HepG2 (cell line): ENCODE measurements at regions not wholly inside any gene's neighbourhood (a gene's known extent, or its start where the extent isn't known, plus 50 kb on each side); places are given as distances from the start of the nearest gene placed in this dataset.

ENCODE experiments used
- ATF5 ChIP-seq: sonication (generic); formaldehyde crosslinking; IDR thresholded peaks from 2 replicates; pipeline ENCODE4 v1.4.0; 2020; ENCODE audit warnings: mild to moderate bottlenecking, low read depth, missing genetic modification reagents
- CENPBD1 ChIP-seq: sonication (generic); formaldehyde crosslinking; IDR thresholded peaks from 2 replicates; pipeline ENCODE4 v1.8.0; 2022; ENCODE audit warnings: missing genetic modification reagents, low read depth, mild to moderate bottlenecking, borderline replicate concordance
- GMEB1 ChIP-seq: sonication (generic); formaldehyde crosslinking; IDR thresholded peaks from 2 replicates; pipeline ENCODE4 v1.5.1; 2020; ENCODE audit warnings: missing genetic modification reagents, mild to moderate bottlenecking, borderline replicate concordance
- HES4 ChIP-seq: sonication (generic); formaldehyde crosslinking; IDR thresholded peaks from 2 replicates; pipeline ENCODE4 v1.9.0; 2021; ENCODE audit warnings: mild to moderate bottlenecking, missing genetic modification reagents, borderline replicate concordance
- HNRNPLL ChIP-seq: fragments of 200-400 bp; formaldehyde crosslinking; IDR thresholded peaks from 2 replicates; pipeline ENCODE4 v1.6.1; 2017; ENCODE audit warnings: mild to moderate bottlenecking, low read depth, low read length; ENCODE audit not compliant: poor library complexity, severe bottlenecking
- HOXA7 ChIP-seq: sonication (generic); formaldehyde crosslinking; IDR thresholded peaks from 2 replicates; pipeline ENCODE4 v1.8.1; 2022; ENCODE audit warnings: mild to moderate bottlenecking, missing genetic modification reagents, moderate library complexity
- IRF2 ChIP-seq: IDR thresholded peaks from 2 replicates; pipeline ENCODE4 v1.6.1; 2018; ENCODE audit warnings: missing genetic modification reagents, missing compliant biosample characterization
- LCORL ChIP-seq, 2 experiments: fragments of 450-650 bp in 1 of 2; sonication (generic) in 1 of 2; formaldehyde crosslinking in 1 of 2; IDR thresholded peaks; 2 replicates each; pipeline versions ENCODE4 v1.5.0 to v1.6.1; 2017 to 2020; ENCODE audit warnings: antibody characterized with exemption in 1 of 2, missing genetic modification reagents in 1 of 2
- MTF1 ChIP-seq: sonication (generic); formaldehyde crosslinking; IDR thresholded peaks from 2 replicates; pipeline ENCODE4 v1.5.0; 2020; ENCODE audit warnings: missing genetic modification reagents
- NONO ChIP-seq, 2 experiments: fragments of 450-650 bp in 1 of 2; sonication (generic) in 1 of 2; formaldehyde crosslinking in 1 of 2; IDR thresholded peaks in 1 of 2; conservative IDR thresholded peaks in 1 of 2; 2 replicates each; pipeline versions ENCODE4 v1.6.1 to v1.8.0; 2017 to 2022; ENCODE audit warnings: mild to moderate bottlenecking in 1 of 2, missing genetic modification reagents in 1 of 2, moderate library complexity in 1 of 2
- NR3C1 ChIP-seq: sonication (generic); formaldehyde crosslinking; IDR thresholded peaks from 2 replicates; pipeline ENCODE4 v1.4.0; 2020; ENCODE audit warnings: missing genetic modification reagents
- THAP7 ChIP-seq: sonication (generic); formaldehyde crosslinking; IDR thresholded peaks from 2 replicates; pipeline ENCODE4 v1.8.1; 2023; ENCODE audit warnings: mild to moderate bottlenecking, missing genetic modification reagents
- THAP8 ChIP-seq: sonication (generic); formaldehyde crosslinking; IDR thresholded peaks from 2 replicates; pipeline ENCODE4 v1.5.1; 2020; ENCODE audit warnings: missing genetic modification reagents, mild to moderate bottlenecking, borderline replicate concordance
- ZBTB26 ChIP-seq: IDR thresholded peaks from 2 replicates; pipeline ENCODE4 v1.6.1; 2016; ENCODE audit warnings: missing compliant biosample characterization, missing genetic modification reagents, borderline replicate concordance
- ZC3H4 ChIP-seq: sonication (generic); formaldehyde crosslinking; IDR thresholded peaks from 2 replicates; pipeline ENCODE4 v1.4.0; 2020; ENCODE audit warnings: missing genetic modification reagents, borderline replicate concordance
- ZFP62 ChIP-seq: sonication (generic); formaldehyde crosslinking; IDR thresholded peaks from 2 replicates; pipeline ENCODE4 v1.4.0; 2020; ENCODE audit warnings: missing genetic modification reagents
- ZIK1 ChIP-seq: sonication (generic); formaldehyde crosslinking; IDR thresholded peaks from 2 replicates; pipeline ENCODE4 v1.5.0; 2020; ENCODE audit warnings: mild to moderate bottlenecking, low read depth, missing genetic modification reagents, borderline replicate concordance
- ZNF597 ChIP-seq: sonication (generic); formaldehyde crosslinking; IDR thresholded peaks from 2 replicates; pipeline ENCODE4 v1.5.0; 2020; ENCODE audit warnings: missing genetic modification reagents
- ZNF704 ChIP-seq: sonication (generic); formaldehyde crosslinking; IDR thresholded peaks from 2 replicates; pipeline ENCODE4 v1.8.1; 2023; ENCODE audit warnings: mild to moderate bottlenecking, inconsistent platforms, moderate library complexity, missing genetic modification reagents, borderline replicate concordance
- ZNF839 ChIP-seq: sonication (generic); formaldehyde crosslinking; IDR thresholded peaks from 2 replicates; pipeline ENCODE4 v1.4.0; 2020; ENCODE audit warnings: missing genetic modification reagents, mild to moderate bottlenecking, borderline replicate concordance

- TF ChIP-seq GMEB1 (CRISPR knock-in tag): 0 out of 2 replicates have a peak, but pooled peaks have one; percentile 13
- TF ChIP-seq HNRNPLL: no peak
- TF ChIP-seq ZC3H4: peak; percentile 70; the same call in 1 of the 2 replicates
- no peak for TF ChIP-seq LCORL (IDR thresholded peaks at IDR 0.05)
- no peak for TF ChIP-seq LCORL (CRISPR knock-in tag; IDR thresholded peaks at IDR 0.05)
- no peak for TF ChIP-seq CENPBD1 (CRISPR knock-in tag)
- no peak for TF ChIP-seq ZBTB26
- 0 out of 2 replicates have a peak, but pooled peaks have one; percentile 51 for TF ChIP-seq NR3C1 (CRISPR knock-in tag)
- no peak for TF ChIP-seq ZNF704 (CRISPR knock-in tag)
- TF ChIP-seq NONO (IDR thresholded peaks at IDR 0.05): no peak
- no peak for TF ChIP-seq NONO (CRISPR knock-in tag; conservative IDR thresholded peaks at IDR 0.05)
- 0 out of 2 replicates have a peak, but pooled peaks have one; percentile 45 for TF ChIP-seq THAP7 (CRISPR knock-in tag)
- TF ChIP-seq HOXA7 (CRISPR knock-in tag): no peak
- no peak for TF ChIP-seq ZFP62 (CRISPR knock-in tag)
- no peak for TF ChIP-seq IRF2 (CRISPR knock-in tag)
- no peak for TF ChIP-seq MTF1 (CRISPR knock-in tag)
- 0 out of 2 replicates have a peak, but pooled peaks have one; percentile 49 for TF ChIP-seq HES4 (CRISPR knock-in tag)
- no peak for TF ChIP-seq ZNF597 (CRISPR knock-in tag)
- no peak; the same call in 1 of the 2 replicates for TF ChIP-seq THAP8
- no peak for TF ChIP-seq ATF5 (CRISPR knock-in tag)
- no peak for TF ChIP-seq ZNF839
- TF ChIP-seq ZIK1 (CRISPR knock-in tag): no peak
Measured at GRCh38 chr20:25750220-25750764, 53.6 kb upstream of the ZNF337 start (continued).
